Middle frontal gyrus (tissue), 1 donor: ENCODE measurements at regions not wholly inside any gene's neighbourhood (a gene's known extent, or its start where the extent isn't known, plus 50 kb on each side); places are given as distances from the start of the nearest gene placed in this dataset.

Experiments used
- DNase-seq: peaks from one replicate; pipeline ENCODE4 v3.0.0-alpha.2; 2015; ENCODE audit warnings: low spot score; ENCODE audit errors: extremely low spot score

DNA sequence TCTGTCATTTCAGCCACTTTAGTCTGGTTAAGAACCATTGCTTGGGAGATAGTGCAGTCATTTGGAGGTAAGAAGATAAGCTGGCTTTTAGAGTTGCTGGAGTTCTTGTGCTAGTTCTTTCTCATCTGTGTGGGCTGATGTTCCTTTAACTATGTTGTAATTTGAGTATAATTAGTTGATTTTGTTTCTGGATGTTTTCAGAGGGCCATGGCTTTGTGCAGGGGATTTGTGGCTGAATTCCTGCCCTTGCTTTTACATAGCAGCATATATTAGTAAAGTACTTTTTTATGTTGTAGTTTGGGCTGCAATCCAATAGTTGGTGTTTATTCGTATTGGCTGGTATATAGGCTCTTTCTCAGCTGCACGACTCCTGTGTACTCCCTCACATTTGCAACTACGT, 339.6 kb downstream of the ANKRD50 start:
- no peak for DNase-seq

DNA sequence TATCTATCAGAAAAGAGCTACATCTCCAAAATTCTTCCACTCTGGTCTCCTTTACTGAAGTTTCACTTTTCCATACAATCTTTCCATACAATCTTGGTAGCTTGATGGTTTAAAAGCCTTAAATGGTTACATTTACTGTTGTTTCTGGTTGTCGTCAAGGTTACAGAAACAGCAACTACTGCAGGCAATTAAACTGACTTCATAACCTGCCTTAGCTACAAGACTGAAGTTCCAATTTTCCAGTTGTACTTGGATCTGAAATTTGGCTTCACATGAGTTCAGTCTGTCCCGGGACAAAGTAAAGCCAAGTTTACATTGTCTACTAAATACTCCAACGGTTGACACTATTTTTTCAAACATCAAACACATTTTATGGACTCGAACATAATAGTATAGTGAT, 326.4 kb downstream of the ANKRD50 start:
- no peak for DNase-seq

DNA sequence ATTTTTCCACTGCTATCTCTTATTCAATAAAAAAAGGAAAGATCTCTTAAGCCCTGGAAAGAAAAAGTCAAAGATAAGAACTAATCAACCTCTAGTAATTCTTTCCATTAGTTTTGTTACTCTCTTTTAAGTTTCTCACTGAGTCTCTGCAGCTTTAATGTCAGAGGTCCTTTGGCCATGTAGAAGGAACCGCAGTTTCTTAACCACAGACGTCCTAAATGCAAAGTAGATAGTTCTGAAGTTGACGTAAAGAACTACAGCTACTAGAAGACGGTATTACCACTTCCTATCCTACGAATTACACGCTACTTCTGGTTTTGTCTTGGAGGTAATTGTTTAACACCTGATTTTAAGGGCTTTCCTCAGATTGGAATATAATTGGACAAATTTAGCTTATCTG, 325.9 kb downstream of the ANKRD50 start:
- DNase-seq: no peak

DNA sequence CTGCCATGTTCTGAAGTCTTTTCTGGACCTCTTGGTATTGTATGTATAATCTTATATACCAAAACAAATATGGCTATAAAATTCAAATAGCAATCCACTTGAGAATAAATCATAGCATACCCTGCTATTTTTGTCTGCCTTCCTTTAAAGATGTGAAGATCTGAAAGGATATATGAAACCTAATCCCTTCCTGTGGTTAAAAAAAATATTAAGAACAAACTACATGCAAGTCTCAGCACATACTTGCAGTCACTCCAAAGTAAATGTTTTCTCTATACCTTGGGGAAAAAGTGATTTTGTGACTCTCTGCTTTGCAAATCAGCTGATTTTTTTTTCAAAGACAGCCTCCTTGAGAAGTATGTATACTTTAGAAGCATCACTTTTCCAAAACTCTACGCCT, 322.9 kb downstream of the ANKRD50 start:
- no peak for DNase-seq

DNA sequence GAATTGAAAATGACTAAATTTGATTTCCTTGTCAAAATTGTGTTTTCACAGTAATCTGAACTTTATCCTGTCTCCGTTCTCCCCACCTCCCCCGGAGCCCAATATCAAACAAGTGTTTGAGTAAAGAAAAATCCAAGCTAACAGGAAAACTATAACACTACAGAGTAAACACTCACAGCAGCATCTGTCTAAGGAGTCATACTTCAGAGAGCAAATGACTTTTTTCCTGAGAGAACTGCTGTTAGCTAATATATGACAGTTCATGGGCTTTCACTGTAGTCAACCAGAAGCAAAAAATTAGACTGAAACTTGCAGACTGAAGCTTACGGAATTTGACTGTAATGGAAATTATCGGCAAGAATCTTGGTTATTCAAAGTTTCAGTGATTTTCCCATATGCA, 321.7 kb downstream of the ANKRD50 start:
- no peak for DNase-seq

DNA sequence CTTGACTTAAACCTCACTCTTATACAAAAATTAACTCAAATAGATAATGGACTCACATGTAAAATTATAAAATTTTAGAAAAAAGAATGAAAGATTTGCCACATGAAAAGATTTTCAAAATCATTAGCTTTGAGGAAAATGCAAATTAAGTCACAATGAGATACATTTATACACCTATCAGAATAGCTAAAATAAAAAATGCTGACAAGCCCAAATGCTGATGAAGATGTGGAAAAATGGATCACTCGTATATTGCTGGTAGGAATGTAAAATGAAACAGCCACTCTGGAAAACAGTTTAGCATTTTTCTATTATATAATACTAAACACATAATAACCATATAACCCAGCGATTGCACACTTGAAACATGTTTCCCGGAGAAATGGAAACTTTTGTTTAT, 316.2 kb downstream of the ANKRD50 start:
- DNase-seq: no peak

DNA sequence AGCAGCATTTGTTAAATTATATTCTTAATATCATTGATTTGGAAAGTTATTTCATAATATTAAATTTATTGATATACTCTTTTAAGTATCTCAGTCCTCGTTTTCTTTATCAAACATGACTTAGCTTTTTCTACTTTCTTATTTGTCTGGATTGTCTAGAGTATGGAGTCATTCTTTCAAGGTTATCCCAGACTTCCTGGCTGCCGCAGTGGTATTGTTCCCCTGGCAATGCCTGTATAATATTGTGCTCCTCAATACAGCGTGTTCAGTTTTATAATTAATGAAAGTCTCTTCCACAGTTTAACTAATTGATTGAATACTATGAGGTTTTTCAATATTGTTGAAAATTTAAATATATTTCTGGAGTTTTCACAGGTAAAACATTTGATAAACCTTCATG, 310.9 kb downstream of the ANKRD50 start:
- no peak for DNase-seq

DNA sequence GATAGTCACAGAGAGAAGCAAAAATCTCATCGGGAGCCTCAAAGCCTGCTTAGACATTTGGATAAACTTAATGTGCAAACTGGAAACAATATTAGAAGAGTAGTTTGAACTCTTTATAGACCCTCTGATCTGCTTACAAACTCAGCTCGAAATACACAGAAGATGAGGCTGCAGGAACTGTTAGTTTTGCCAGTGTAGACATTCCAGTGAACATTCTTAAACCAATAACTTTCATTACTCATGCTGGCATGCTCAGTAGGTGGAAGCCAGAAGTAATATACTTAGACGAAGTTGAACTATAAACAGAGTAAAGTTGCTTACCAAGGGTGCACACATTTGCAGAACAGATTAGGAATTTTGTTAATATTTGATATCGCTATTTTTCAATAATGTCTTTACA, 303.5 kb downstream of the ANKRD50 start:
- no peak for DNase-seq

DNA sequence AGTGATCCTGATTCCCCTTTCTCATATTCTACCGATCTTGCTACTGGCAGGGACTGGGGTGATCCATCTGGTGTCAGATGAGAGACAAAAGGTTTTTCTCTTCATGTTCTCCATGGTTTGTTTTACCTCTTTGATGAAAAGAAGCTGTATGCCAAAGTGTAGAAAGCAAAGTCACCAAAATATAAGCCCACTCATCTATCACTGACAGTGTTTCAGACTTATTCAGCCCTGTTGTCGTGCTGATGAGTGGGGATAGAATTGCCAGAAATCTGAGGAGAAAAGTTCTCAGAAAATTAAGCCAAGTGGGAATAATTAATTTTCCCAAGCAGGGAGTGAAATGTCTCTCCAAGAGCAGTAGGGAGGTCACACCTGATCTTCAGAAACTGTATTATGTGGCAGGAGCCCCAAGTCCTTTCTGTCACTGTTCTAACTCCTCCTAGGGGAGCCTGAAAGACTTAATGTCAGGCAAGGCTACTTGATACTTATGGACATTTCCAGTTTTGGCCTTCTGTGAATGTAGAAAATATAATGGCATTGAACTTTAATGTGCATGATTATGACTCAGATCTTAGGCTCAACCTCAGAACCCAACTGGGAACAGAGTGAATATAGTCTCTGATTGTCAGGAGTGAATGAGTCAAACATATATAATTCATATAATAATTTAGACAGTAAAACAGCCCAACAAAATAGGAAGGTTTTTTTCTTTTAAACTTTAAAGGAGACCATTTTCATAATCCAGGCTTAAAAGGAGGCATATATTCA, 298.1 kb downstream of the ANKRD50 start:
- no peak for DNase-seq

DNA sequence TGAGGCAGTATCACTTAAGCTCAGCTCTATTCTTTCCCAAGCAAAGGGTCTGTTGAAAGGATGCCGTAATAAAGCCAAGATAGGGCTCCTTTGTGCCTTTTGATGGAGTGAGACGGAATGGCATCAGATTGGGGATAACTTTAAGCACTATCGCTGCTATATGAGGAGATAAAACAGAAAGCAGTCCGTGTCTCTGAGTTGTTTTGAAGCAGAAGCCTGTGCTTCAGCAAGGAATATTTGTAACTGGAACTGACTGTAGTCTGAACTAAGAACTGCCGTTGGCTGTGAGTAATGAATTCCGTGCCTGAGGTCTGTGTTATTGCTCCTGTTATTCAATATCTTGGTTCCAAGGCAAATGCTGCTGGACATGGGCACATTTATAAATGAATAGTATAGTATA, 297.4 kb downstream of the ANKRD50 start:
- DNase-seq: no peak

DNA sequence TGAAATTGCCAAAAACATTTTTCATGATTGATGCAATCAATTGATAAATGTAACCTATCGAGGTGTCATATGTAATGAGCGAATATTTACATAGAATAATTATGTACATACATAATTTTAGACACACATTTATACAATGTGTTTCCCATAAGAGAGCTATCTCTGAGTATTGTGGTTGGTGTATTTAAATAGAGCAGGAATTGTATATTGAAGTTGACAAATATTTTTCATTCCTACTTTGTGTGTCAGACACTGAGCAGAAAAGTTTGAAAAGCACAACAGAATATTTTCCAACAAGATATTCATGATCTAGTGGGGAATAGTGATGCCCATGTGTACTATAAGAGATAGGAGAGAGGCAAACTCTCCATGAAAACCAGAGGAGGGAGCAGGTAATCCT, 295.2 kb downstream of the ANKRD50 start:
- no peak for DNase-seq

DNA sequence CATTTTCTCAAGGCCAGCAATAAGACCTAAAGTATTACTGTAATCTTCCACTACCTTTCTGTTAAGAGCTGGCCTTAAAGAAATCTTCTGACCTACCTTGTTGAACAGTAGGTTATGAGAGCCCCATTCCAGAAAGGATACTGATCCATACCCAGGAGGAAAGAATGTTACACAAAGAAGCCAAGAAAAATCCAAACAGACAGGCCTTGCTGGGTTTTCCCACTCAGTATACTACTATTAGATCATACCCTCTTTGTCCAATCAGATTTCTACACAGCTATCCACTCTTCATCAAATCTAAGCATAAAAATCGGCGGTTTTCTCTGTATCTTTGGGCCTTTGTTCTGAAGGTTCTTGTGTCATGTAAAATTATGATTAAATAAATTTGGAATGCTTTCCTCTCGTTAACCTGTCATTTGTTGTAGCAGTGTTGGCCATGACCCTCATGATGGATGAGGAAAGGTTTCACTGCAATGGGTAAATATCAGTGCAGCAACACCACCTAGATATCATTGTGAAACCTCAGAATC, 292.3 kb downstream of the ANKRD50 start:
- DNase-seq: no peak

DNA sequence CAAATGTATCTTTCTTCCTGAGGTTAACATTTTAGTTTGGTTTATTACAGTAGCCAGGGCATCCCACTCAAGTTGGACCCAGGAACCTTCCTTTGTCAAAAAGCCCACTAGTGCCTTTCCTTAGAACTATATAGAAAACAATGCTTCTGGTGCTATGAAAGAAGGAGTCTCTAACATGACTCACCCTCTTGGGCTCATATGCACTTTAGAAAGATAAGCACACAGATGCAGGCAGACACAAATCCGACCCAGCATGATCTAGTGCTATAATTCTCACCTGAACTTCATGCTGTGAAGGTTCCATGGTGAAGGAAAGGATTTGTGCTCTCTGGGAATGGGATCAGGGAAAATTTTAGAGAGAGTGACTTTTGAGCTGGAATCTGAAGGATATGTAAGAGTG, 289.4 kb downstream of the ANKRD50 start:
- DNase-seq: no peak

DNA sequence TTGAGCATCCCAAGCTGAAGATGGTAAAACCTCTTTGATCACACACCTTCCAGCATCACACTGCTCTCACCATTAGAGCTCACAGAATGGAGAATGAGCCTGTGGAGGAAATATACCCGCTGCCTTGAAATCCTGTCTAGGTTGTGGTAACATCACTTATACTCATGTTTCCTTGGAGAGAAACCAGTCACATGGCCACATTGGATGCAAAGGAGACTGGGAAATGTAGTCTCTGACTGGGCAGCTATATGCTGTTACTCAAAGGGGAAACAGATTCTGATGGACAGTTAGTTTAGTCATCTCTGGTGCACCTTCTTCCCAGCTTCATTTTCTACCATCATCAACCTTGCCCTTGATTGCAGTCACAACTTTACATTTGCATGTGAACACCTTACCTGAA, 286.3 kb downstream of the ANKRD50 start:
- no peak for DNase-seq

DNA sequence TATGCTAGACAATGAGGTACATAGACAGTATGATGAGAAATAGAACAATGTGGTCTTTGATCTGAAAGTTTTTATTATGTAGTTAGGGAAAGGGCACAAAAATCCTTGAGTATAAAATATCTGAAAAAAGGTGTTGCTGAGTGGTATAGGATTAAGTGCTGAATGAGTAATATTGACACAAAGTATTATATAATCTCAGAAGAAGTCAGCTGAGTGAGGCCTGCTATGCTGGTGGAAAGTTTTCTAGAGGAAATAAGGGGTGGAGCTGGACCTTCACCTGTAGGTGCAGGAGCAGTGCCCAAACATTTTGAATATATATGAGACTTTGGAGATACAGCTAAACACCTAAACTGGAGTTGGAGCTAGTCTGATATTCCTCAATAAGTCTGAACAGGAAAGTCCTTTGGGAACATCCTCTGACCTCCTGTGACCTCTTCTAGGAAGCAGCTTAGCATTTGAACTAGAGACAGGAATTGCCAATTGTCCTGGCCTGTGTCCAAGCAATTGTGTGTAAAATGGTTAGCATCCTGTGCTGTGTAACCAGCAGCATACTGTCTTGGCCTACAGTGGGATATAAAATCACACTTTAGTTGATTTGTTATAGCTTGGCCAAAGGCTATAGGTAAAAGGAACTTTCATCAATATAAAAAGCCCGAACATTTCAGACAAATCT, 285.3 kb downstream of the ANKRD50 start:
- DNase-seq: no peak

DNA sequence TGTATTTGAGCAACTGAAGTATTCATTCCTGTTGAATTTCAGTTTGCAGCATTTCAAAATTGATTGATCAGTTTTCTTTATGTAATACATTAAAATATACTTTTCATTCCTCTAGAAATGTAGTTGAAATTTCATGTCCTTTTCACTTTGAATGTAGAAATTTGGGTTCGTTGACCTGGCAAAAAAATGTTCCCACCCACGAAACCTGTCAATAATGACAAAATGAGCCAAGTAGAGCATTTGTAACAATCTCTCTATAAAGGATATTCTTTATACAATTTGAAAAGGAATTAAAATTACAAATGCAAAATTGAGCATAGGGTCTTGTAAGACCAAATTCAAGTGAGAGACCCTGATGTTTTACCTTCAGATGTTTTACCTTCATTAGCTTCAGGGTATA, 283.9 kb downstream of the ANKRD50 start:
- no peak for DNase-seq

DNA sequence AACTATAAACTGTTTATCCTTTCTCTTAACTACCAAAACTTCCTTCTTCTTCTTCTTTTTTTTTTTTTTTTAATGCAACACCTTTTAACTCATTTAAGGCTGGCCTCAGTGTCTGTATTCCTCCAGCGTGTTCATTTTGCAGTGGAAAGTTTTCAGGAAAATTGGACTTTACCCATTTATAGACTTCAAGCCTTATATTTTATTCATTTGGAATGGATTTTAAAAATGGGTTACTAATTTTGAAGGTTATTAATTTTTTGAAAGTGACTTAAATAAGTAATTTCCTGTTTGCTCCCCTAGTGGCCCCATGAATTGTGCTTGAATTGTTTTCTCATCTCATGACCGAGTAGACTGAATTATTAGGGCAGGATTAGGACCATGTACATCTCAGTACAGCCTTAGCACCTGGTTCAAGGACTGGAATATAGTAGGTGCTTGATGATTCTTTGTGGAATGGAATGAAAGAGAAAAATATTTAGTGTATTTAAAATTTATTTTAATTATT, 282.7 kb downstream of the ANKRD50 start:
- no peak for DNase-seq

DNA sequence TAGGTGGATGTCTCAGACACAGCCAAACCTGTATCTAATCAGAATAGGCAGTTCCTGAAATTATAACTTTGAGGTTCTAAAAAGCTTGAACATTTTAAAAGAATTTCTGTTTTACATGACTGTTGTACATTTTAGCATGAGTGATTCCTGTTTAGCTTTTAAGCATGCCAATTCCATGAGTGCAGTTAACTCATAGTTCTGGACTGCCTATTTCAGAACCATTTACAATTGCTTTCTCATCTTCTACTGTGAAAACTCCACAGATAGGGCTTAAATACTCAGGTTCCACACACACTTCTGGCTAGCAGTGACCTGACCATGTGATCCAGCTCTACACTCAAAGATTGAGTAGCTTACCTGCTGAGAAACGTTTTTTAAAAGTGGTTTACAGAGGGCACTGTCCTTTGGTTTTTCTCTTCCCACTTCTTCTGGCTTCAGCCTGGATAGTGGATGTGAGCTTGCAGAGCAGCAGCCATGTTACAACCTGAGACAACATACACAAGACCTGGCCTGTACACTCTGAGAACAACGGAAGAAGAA, 280.8 kb downstream of the ANKRD50 start:
- no peak for DNase-seq

DNA sequence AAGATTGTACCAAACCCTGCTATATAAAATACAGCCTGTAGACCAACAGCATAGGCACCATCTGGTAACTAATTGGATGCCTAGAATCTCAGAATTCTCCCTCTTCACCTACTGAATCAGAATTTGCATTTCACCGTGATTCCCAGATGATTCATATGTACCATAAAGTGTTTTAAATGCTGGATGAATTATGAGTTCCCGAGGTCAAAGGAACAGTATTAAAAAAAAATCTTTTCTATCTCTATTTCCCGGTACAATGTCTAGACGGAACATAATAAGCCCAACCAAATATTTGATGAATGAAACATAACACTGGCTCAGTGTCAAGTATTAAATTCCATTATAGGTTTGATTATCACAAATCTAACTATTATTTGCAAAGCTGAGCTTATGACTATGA, 280.0 kb downstream of the ANKRD50 start:
- no peak for DNase-seq

DNA sequence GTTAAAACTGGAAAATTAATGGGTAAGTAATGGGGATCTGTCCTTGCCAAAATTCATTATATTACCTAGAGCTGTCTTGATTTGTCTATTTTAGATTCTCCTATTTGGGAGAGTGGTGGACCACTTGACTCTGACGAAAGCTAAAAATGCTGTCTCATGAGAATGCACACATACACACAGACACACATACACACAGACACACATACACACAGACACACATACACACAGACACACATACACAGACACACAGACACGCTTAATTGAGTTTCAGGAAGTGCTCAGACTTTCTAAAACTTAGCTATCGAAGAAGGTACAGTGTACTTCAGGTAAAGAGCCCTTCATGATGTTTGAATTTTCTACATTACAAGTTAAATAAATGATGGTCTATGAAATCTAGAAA, 279.5 kb downstream of the ANKRD50 start:
- no peak for DNase-seq

DNA sequence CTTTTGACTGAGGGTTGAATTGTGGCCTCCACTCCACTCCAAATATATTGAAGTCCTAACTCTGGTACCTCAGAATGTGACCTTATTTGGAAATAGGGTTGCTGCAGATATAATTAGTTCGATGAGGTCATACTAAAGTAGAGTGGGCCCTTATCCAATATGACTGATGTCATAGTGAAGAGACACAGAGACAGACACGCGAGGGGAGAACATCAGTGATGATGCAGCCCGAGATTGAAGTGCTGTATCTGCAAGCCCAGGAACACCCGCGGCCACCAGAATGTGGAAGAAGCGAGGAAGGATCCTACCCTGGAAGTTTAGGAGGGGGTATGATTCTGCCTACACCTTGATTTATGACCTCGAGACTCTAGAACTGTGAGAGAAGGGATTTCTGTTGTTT, 279.0 kb downstream of the ANKRD50 start:
- DNase-seq: no peak

DNA sequence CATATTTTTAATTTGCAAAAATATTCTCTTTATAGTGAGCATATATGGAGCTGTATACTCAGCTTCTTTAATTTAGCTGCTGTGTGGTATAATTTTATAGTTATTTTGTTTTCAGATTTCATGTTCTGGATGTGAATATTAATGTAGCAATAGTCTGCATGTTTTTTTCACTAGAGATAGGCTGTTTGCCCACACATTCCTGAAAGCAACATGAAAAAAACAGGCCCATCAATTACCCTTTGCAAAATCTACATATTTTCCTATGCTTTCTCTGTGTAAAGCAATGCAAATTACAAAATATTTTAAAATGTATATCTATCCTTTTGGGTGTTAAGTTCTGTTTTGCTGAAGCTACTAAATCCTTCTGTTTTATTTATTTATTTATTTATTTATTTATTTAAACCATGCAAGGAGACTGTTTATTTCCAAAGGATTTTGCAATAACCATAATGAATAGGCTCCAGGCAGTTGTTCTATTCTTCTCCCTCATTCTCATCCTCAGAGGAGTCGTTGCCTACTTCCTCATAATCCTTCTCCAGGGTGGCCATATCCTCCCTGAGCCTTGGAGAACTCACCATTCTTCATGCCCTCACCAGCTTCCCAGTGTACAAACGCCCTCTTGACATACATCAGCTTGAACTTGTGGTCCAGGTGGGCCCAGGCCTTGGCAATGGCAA, 277.1 kb downstream of the ANKRD50 start:
- DNase-seq: no peak
